ENCODE measurements at regions not wholly inside any gene's neighbourhood (a gene's known extent, or its start where the extent isn't known, plus 50 kb on each side); places are given as distances from the start of the nearest gene placed in this dataset.

- no peak overlapping the region for H3K4me3 ChIP-seq (replicated peaks in 1 of 3)
- H3K36me3 ChIP-seq = no peaks in the 10 kb centered on the region
- TF ChIP-seq POLR2A (IDR thresholded peaks at IDR 0.05) (no peak), CTCF (IDR thresholded peaks at IDR 0.05) (no peak)
- peaks cover 0 to under 1% of the 10 kb centered on the region in 2 donors for H3K4me1 ChIP-seq
- H3K9me3 ChIP-seq = no peaks in the 10 kb centered on the region
- DNase-seq = no peak
- WGBS, 2 donors = 63 to 66% methylated on average over 4 of the region's 4 CpGs
- intact Hi-C loops (cut with DNase I) = no loop called here
- H3K27ac ChIP-seq = no peak overlapping the region
- H3K27me3 ChIP-seq = no peaks in the 10 kb centered on the region
Observed at GRCh38 chr15:69887009-69887408, 210.7 kb downstream of the TLE3 start.

GRCh38 chr15:69887553-69887952, 210.2 kb downstream of the TLE3 start:
- DNase-seq = no peak
- H3K4me1 ChIP-seq = no peaks in the 10 kb centered on the region
- 57 to 65% methylated on average over 1 of the region's 1 CpG for WGBS, 2 donors
- no peak overlapping the region for H3K4me3 ChIP-seq (replicated peaks in 1 of 3)
- H3K9me3 ChIP-seq = no peaks in the 10 kb centered on the region
- TF ChIP-seq POLR2A (IDR thresholded peaks at IDR 0.05) = no peak
- no peak for TF ChIP-seq CTCF (IDR thresholded peaks at IDR 0.05)
- intact Hi-C loops (cut with DNase I) = no loop called here
- no peak overlapping the region for H3K27ac ChIP-seq
- H3K36me3 ChIP-seq = no peaks in the 10 kb centered on the region
- no peaks in the 10 kb centered on the region for H3K27me3 ChIP-seq

- H3K27ac ChIP-seq = no peak overlapping the region
- DNase-seq = no peak
- H3K4me1 ChIP-seq = no peaks in the 10 kb centered on the region
- no peak overlapping the region for H3K4me3 ChIP-seq (replicated peaks in 1 of 3)
- WGBS, 2 donors = 74 to 94% methylated on average over 2 of the region's 2 CpGs
- H3K27me3 ChIP-seq = no peaks in the 10 kb centered on the region
- TF ChIP-seq CTCF (IDR thresholded peaks at IDR 0.05) (no peak), POLR2A (IDR thresholded peaks at IDR 0.05) (no peak)
- H3K36me3 ChIP-seq = no peaks in the 10 kb centered on the region
- H3K9me3 ChIP-seq = no peaks in the 10 kb centered on the region
- intact Hi-C loops (cut with DNase I) = no loop called here
Observed at GRCh38 chr15:69888406-69888805, 209.3 kb downstream of the TLE3 start.

- Histone ChIP-seq H3K9me3 (no peaks in the 10 kb centered on the region), H3K27ac (no peak overlapping the region), H3K4me3 (replicated peaks in 1 of 3) (no peak overlapping the region), H3K4me1 (no peaks in the 10 kb centered on the region), H3K36me3 (no peaks in the 10 kb centered on the region), H3K27me3 (no peaks in the 10 kb centered on the region)
- no peak for DNase-seq
- intact Hi-C loops (cut with DNase I) = no loop called here
- 87 to 88% methylated on average over 5 of the region's 5 CpGs for WGBS, 2 donors
- no peak for TF ChIP-seq CTCF (IDR thresholded peaks at IDR 0.05)
- TF ChIP-seq POLR2A (IDR thresholded peaks at IDR 0.05) = no peak
Observed at GRCh38 chr15:69891070-69891536, 206.6 kb downstream of the TLE3 start.

- no peak for TF ChIP-seq CTCF (IDR thresholded peaks at IDR 0.05)
- no peak for DNase-seq
- intact Hi-C loops (cut with DNase I) = no loop called here
- 91 to 97% methylated on average over 7 of the region's 7 CpGs for WGBS, 2 donors
- H3K36me3 ChIP-seq = no peaks in the 10 kb centered on the region
- no peak overlapping the region for H3K27ac ChIP-seq
- H3K9me3 ChIP-seq = no peaks in the 10 kb centered on the region
- H3K4me1 ChIP-seq = no peaks in the 10 kb centered on the region
- no peak overlapping the region for H3K4me3 ChIP-seq (replicated peaks in 1 of 3)
- H3K27me3 ChIP-seq = no peaks in the 10 kb centered on the region
Observed at GRCh38 chr15:69891606-69892005, 206.1 kb downstream of the TLE3 start.

Measured in thyroid gland (tissue), 4 donors.